Osteoblast (primary cell): ENCODE measurements at regions not wholly inside any gene's neighbourhood (a gene's known extent, or its start where the extent isn't known, plus 50 kb on each side); places are given as distances from the start of the nearest gene placed in this dataset.

Source experiments
- DNase-seq: peaks from one replicate; pipeline ENCODE4 v3.0.0; 2011; ENCODE audit warnings: low spot score, mixed read lengths; ENCODE audit not compliant: insufficient read length; ENCODE audit errors: missing footprints
- H2AFZ ChIP-seq: 2 replicates; pipeline ENCODE4 v1.6.0; 2011; ENCODE audit warnings: mild to moderate bottlenecking, low read length
- H3K27ac ChIP-seq: 2 replicates; pipeline ENCODE4 v1.5.1; 2011; ENCODE audit warnings: mild to moderate bottlenecking, low read depth, low read length, moderate library complexity
- H3K27me3 ChIP-seq: 2 replicates; pipeline ENCODE4 v1.6.0; 2012; ENCODE audit warnings: mild to moderate bottlenecking, control low read depth, inconsistent platforms, low read length, moderate library complexity; ENCODE audit not compliant: insufficient read depth
- H3K36me3 ChIP-seq: 2 replicates; pipeline ENCODE4 v1.5.1; 2011; ENCODE audit warnings: mild to moderate bottlenecking, low read length, control low read depth, moderate library complexity; ENCODE audit not compliant: insufficient read depth
- H3K4me1 ChIP-seq: 2 replicates; pipeline ENCODE4 v1.5.1; 2011; ENCODE audit warnings: mild to moderate bottlenecking, low read length, control low read depth, moderate library complexity; ENCODE audit not compliant: insufficient read depth
- H3K4me2 ChIP-seq: 2 replicates; pipeline ENCODE4 v1.6.0; 2011; ENCODE audit warnings: mild to moderate bottlenecking, low read length; ENCODE audit not compliant: insufficient read depth
- H3K4me3 ChIP-seq: fragments of 200-600 bp; sonication (generic); 3 replicates; pipeline ENCODE4 v1.5.1; 2012; ENCODE audit warnings: mild to moderate bottlenecking, low read length, inconsistent platforms; ENCODE audit not compliant: insufficient read depth
- H3K79me2 ChIP-seq: 2 replicates; pipeline ENCODE4 v1.6.0; 2012; ENCODE audit warnings: mild to moderate bottlenecking, low read length, control low read depth, inconsistent platforms; ENCODE audit not compliant: insufficient read depth
- H3K9me3 ChIP-seq: 2 replicates; pipeline ENCODE4 v1.5.1; 2011; ENCODE audit warnings: low read depth, low read length, control low read depth
- H4K20me1 ChIP-seq: 2 replicates; pipeline ENCODE4 v1.6.0; 2012; ENCODE audit warnings: mild to moderate bottlenecking, low read length, control low read depth; ENCODE audit not compliant: insufficient read depth
- TF ChIP-seq, protein P1 (sequence below): IDR thresholded peaks from 2 replicates; pipeline ENCODE4 v1.5.1; 2011; ENCODE audit warnings: mild to moderate bottlenecking, low read depth, low read length, moderate library complexity; ENCODE audit errors: extremely low read depth

DNA sequence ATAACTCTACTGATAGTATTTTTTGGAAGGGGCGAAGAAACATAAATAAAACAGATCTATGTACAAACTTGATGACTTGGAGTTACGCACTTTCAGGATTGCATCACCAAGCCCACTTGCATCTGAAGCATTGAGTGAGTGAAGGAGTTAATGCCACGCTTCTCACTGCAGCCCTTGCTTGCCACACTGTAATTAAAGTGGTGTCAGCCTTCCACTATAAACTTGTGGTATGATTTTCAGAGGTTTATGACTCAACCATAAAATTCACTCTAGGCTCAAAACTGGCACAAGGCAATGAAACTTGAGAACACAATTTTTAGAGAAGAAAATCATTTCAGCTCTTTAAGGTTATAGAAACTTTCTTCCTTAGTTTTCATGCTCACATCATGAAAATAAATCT is 93.9 kb upstream of the PRMT6 start:
- no peaks in the 10 kb centered on the region for H4K20me1 ChIP-seq
- no peak for DNase-seq
- no peak overlapping the region for H3K4me3 ChIP-seq
- no peaks in the 10 kb centered on the region for H3K36me3 ChIP-seq
- H3K79me2 ChIP-seq, result no peaks in the 10 kb centered on the region
- TF ChIP-seq, protein P1, sequence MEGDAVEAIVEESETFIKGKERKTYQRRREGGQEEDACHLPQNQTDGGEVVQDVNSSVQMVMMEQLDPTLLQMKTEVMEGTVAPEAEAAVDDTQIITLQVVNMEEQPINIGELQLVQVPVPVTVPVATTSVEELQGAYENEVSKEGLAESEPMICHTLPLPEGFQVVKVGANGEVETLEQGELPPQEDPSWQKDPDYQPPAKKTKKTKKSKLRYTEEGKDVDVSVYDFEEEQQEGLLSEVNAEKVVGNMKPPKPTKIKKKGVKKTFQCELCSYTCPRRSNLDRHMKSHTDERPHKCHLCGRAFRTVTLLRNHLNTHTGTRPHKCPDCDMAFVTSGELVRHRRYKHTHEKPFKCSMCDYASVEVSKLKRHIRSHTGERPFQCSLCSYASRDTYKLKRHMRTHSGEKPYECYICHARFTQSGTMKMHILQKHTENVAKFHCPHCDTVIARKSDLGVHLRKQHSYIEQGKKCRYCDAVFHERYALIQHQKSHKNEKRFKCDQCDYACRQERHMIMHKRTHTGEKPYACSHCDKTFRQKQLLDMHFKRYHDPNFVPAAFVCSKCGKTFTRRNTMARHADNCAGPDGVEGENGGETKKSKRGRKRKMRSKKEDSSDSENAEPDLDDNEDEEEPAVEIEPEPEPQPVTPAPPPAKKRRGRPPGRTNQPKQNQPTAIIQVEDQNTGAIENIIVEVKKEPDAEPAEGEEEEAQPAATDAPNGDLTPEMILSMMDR, result no peak
- no peak overlapping the region for H3K4me2 ChIP-seq
- H3K27me3 ChIP-seq, result no peaks in the 10 kb centered on the region
- no peaks in the 10 kb centered on the region for H3K4me1 ChIP-seq
- no peak overlapping the region for H3K27ac ChIP-seq
- H2AFZ ChIP-seq, result no peak overlapping the region
- H3K9me3 ChIP-seq, result no peaks in the 10 kb centered on the region

DNA sequence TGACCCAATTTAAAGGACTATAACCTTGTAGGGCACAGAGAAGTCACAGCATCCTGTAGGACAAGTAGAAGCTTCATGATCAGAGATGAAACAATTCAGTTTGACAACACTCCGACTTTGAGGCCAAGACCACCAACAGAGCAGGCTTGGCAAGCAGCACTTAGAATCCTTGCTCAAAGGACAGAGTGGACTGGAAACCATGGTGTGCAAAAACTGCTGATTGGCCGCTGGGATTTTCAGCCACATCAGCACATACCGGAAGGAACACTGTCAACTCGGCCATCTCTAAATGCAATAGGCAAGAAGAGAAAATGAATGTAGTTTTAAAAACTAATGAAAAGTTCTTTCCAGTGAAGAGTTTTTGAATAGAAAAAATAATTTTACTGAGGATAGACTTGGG is 92.0 kb upstream of the PRMT6 start:
- no peaks in the 10 kb centered on the region for H3K9me3 ChIP-seq
- no peaks in the 10 kb centered on the region for H3K36me3 ChIP-seq
- H3K4me3 ChIP-seq, result no peak overlapping the region
- TF ChIP-seq, protein P1, result no peak
- no peaks in the 10 kb centered on the region for H3K4me1 ChIP-seq
- no peaks in the 10 kb centered on the region for H4K20me1 ChIP-seq
- no peak overlapping the region for H2AFZ ChIP-seq
- DNase-seq, result no peak
- no peaks in the 10 kb centered on the region for H3K27me3 ChIP-seq
- no peaks in the 10 kb centered on the region for H3K79me2 ChIP-seq
- no peak overlapping the region for H3K27ac ChIP-seq
- H3K4me2 ChIP-seq, result no peak overlapping the region

DNA sequence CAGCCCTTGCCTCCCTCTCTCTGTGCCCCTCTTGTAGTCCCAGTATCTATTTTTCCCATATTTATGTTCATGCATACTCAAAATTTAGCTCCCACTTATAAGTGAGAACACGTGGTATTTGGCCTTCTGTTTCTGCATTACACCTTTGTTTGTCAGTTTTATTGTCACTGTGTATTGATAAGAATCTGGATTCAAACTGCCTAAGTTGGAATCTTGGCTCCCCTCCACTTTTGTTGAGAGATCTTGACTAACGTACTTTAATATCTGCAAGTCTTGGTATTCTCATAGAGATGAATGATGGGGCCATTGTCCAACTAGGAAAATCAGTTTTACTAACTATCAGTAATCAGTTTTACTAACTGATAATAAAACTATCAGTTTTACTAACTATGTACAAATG is 87.8 kb upstream of the PRMT6 start:
- Histone ChIP-seq H2AFZ (no peak overlapping the region), H3K4me3 (no peak overlapping the region), H3K4me1 (no peaks in the 10 kb centered on the region), H3K36me3 (no peaks in the 10 kb centered on the region), H3K79me2 (no peaks in the 10 kb centered on the region), H3K9me3 (no peaks in the 10 kb centered on the region), H3K4me2 (no peak overlapping the region), H3K27me3 (no peaks in the 10 kb centered on the region), H4K20me1 (no peaks in the 10 kb centered on the region), H3K27ac (no peak overlapping the region)
- TF ChIP-seq, protein P1, result no peak
- no peak for DNase-seq

DNA sequence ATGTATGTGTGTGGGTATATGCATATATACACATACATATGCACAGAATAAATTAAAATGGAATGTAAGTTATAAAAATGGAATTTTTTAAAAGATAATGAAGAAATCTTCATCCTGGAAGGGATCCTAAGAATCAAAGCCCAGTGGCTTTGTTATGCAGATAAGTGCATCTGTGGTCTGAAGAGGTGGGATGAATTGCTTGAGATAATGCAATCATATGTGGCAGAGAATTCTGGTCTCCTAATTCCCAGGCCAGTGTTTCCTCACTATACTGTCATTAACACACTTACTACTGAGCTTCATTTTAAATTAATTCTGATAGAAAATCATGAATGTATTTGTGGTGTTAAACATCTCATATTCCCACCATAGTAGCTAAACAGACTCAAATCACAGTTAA is 86.7 kb upstream of the PRMT6 start:
- DNase-seq, result no peak
- H4K20me1 ChIP-seq, result no peaks in the 10 kb centered on the region
- no peak overlapping the region for H3K27ac ChIP-seq
- H2AFZ ChIP-seq, result no peak overlapping the region
- no peaks in the 10 kb centered on the region for H3K36me3 ChIP-seq
- no peak overlapping the region for H3K4me2 ChIP-seq
- no peaks in the 10 kb centered on the region for H3K4me1 ChIP-seq
- H3K27me3 ChIP-seq, result no peaks in the 10 kb centered on the region
- TF ChIP-seq, protein P1, result no peak
- H3K9me3 ChIP-seq, result no peaks in the 10 kb centered on the region
- no peaks in the 10 kb centered on the region for H3K79me2 ChIP-seq
- no peak overlapping the region for H3K4me3 ChIP-seq
